WTC11 (cell line): ENCODE measurements at regions not wholly inside any gene's neighbourhood (a gene's known extent, or its start where the extent isn't known, plus 50 kb on each side); places are given as distances from the start of the nearest gene placed in this dataset.

ENCODE experiments used
- E2F4 ChIP-seq: sonication (generic); formaldehyde crosslinking; IDR thresholded peaks from 2 replicates; pipeline ENCODE4 v1.8.1; 2022; ENCODE audit warnings: low read depth, mild to moderate bottlenecking, moderate library complexity, missing genetic modification reagents, borderline replicate concordance
- FOXJ3 ChIP-seq: sonication (generic); formaldehyde crosslinking; IDR thresholded peaks from 2 replicates; pipeline ENCODE4 v1.9.0; 2021; ENCODE audit warnings: missing genetic modification reagents, mild to moderate bottlenecking, borderline replicate concordance
- MAX ChIP-seq: sonication (generic); formaldehyde crosslinking; IDR thresholded peaks from 2 replicates; pipeline ENCODE4 v1.8.0; 2022; ENCODE audit warnings: mild to moderate bottlenecking, missing genetic modification reagents
- MXD4 ChIP-seq: fragments of 250-450 bp; sonication (Bioruptor Pico); IDR thresholded peaks from 2 replicates; pipeline ENCODE4 v1.8.0; 2021; ENCODE audit warnings: mild to moderate bottlenecking, moderate library complexity, borderline replicate concordance
- TCF7 ChIP-seq: sonication (generic); formaldehyde crosslinking; IDR thresholded peaks from 2 replicates; pipeline ENCODE4 v1.8.0; 2022; ENCODE audit warnings: mild to moderate bottlenecking, low read depth, missing genetic modification reagents, moderate library complexity
- TEAD1 ChIP-seq: sonication (generic); formaldehyde crosslinking; IDR thresholded peaks from 2 replicates; pipeline ENCODE4 v1.8.0; 2022; ENCODE audit warnings: mild to moderate bottlenecking, missing genetic modification reagents
- TP53 ChIP-seq: sonication (generic); formaldehyde crosslinking; IDR thresholded peaks from 2 replicates; pipeline ENCODE4 v1.8.1; 2023; ENCODE audit warnings: mild to moderate bottlenecking, missing genetic modification reagents
- USF2 ChIP-seq: sonication (generic); formaldehyde crosslinking; IDR thresholded peaks from 2 replicates; pipeline ENCODE4 v1.8.1; 2023; ENCODE audit warnings: mild to moderate bottlenecking, missing genetic modification reagents, moderate library complexity
- ZNF232 ChIP-seq: sonication (generic); formaldehyde crosslinking; IDR thresholded peaks from 2 replicates; pipeline ENCODE4 v1.8.0; 2022; ENCODE audit warnings: mild to moderate bottlenecking, missing genetic modification reagents
- TF ChIP-seq, protein P1 (sequence below): fragments of 200-600 bp; IDR thresholded peaks from 2 replicates; pipeline ENCODE4 v1.8.0; 2022; ENCODE audit warnings: antibody characterized with exemption
- TF ChIP-seq, protein P2 (sequence below): sonication (generic); formaldehyde crosslinking; IDR thresholded peaks from 2 replicates; pipeline ENCODE4 v1.8.0; 2023; ENCODE audit warnings: missing genetic modification reagents, mild to moderate bottlenecking, borderline replicate concordance
- TF ChIP-seq, protein P3 (sequence below): sonication (generic); formaldehyde crosslinking; IDR thresholded peaks from 2 replicates; pipeline ENCODE4 v1.8.1; 2023; ENCODE audit warnings: mild to moderate bottlenecking, missing genetic modification reagents
- TF ChIP-seq, protein P4 (sequence below): sonication (generic); formaldehyde crosslinking; IDR thresholded peaks from 2 replicates; pipeline ENCODE4 v1.8.1; 2023; ENCODE audit warnings: mild to moderate bottlenecking, missing genetic modification reagents

GRCh38 chr12:90085494-90086274 lies 377.0 kb upstream of the ATP2B1 start:
- TF ChIP-seq, protein P1, sequence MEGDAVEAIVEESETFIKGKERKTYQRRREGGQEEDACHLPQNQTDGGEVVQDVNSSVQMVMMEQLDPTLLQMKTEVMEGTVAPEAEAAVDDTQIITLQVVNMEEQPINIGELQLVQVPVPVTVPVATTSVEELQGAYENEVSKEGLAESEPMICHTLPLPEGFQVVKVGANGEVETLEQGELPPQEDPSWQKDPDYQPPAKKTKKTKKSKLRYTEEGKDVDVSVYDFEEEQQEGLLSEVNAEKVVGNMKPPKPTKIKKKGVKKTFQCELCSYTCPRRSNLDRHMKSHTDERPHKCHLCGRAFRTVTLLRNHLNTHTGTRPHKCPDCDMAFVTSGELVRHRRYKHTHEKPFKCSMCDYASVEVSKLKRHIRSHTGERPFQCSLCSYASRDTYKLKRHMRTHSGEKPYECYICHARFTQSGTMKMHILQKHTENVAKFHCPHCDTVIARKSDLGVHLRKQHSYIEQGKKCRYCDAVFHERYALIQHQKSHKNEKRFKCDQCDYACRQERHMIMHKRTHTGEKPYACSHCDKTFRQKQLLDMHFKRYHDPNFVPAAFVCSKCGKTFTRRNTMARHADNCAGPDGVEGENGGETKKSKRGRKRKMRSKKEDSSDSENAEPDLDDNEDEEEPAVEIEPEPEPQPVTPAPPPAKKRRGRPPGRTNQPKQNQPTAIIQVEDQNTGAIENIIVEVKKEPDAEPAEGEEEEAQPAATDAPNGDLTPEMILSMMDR = no peak
- TF ChIP-seq, protein P2, sequence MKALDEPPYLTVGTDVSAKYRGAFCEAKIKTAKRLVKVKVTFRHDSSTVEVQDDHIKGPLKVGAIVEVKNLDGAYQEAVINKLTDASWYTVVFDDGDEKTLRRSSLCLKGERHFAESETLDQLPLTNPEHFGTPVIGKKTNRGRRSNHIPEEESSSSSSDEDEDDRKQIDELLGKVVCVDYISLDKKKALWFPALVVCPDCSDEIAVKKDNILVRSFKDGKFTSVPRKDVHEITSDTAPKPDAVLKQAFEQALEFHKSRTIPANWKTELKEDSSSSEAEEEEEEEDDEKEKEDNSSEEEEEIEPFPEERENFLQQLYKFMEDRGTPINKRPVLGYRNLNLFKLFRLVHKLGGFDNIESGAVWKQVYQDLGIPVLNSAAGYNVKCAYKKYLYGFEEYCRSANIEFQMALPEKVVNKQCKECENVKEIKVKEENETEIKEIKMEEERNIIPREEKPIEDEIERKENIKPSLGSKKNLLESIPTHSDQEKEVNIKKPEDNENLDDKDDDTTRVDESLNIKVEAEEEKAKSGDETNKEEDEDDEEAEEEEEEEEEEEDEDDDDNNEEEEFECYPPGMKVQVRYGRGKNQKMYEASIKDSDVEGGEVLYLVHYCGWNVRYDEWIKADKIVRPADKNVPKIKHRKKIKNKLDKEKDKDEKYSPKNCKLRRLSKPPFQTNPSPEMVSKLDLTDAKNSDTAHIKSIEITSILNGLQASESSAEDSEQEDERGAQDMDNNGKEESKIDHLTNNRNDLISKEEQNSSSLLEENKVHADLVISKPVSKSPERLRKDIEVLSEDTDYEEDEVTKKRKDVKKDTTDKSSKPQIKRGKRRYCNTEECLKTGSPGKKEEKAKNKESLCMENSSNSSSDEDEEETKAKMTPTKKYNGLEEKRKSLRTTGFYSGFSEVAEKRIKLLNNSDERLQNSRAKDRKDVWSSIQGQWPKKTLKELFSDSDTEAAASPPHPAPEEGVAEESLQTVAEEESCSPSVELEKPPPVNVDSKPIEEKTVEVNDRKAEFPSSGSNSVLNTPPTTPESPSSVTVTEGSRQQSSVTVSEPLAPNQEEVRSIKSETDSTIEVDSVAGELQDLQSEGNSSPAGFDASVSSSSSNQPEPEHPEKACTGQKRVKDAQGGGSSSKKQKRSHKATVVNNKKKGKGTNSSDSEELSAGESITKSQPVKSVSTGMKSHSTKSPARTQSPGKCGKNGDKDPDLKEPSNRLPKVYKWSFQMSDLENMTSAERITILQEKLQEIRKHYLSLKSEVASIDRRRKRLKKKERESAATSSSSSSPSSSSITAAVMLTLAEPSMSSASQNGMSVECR (CRISPR knock-in tag) = no peak
- TF ChIP-seq MXD4 (CRISPR knock-in tag) (no peak), TCF7 (CRISPR knock-in tag) (no peak), FOXJ3 (no peak), TP53 (no peak), MAX (CRISPR knock-in tag) (no peak), TEAD1 (no peak), ZNF232 (CRISPR knock-in tag) (no peak), USF2 (CRISPR knock-in tag) (no peak), E2F4 (CRISPR knock-in tag) (no peak)
- TF ChIP-seq, protein P3, sequence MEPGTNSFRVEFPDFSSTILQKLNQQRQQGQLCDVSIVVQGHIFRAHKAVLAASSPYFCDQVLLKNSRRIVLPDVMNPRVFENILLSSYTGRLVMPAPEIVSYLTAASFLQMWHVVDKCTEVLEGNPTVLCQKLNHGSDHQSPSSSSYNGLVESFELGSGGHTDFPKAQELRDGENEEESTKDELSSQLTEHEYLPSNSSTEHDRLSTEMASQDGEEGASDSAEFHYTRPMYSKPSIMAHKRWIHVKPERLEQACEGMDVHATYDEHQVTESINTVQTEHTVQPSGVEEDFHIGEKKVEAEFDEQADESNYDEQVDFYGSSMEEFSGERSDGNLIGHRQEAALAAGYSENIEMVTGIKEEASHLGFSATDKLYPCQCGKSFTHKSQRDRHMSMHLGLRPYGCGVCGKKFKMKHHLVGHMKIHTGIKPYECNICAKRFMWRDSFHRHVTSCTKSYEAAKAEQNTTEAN (CRISPR knock-in tag) = no peak
- TF ChIP-seq, protein P4, sequence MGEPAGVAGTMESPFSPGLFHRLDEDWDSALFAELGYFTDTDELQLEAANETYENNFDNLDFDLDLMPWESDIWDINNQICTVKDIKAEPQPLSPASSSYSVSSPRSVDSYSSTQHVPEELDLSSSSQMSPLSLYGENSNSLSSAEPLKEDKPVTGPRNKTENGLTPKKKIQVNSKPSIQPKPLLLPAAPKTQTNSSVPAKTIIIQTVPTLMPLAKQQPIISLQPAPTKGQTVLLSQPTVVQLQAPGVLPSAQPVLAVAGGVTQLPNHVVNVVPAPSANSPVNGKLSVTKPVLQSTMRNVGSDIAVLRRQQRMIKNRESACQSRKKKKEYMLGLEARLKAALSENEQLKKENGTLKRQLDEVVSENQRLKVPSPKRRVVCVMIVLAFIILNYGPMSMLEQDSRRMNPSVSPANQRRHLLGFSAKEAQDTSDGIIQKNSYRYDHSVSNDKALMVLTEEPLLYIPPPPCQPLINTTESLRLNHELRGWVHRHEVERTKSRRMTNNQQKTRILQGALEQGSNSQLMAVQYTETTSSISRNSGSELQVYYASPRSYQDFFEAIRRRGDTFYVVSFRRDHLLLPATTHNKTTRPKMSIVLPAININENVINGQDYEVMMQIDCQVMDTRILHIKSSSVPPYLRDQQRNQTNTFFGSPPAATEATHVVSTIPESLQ (CRISPR knock-in tag) = no peak
